ENCODE measurements at regions not wholly inside any gene's neighbourhood (a gene's known extent, or its start where the extent isn't known, plus 50 kb on each side); places are given as distances from the start of the nearest gene placed in this dataset.
"Not testable (repeated sequence)": the region's sequence is repeated elsewhere in the genome, so short reads cannot be mapped to it uniquely, and the experiment has no call there.

- not testable (repeated sequence) for TF ChIP-seq CTCF (conservative IDR thresholded peaks at IDR 0.05; ENCODE audit: low read depth in 2 of 2); POLR2AphosphoS5 (IDR thresholded peaks at IDR 0.05; ENCODE audit: low read depth); EZH2 (IDR thresholded peaks at IDR 0.05; ENCODE audit: low read depth, unreplicated experiment)
Observed at GRCh38 chr9:90213045-90213444, 429.6 kb downstream of the DIRAS2 start.

Measured in GM23338 (cell line).